ENCODE measurements at regions not wholly inside any gene's neighbourhood (a gene's known extent, or its start where the extent isn't known, plus 50 kb on each side); places are given as distances from the start of the nearest gene placed in this dataset.
A peak's percentile ranks its signal among the peaks of the same experiment; 100 is the strongest.

DNA sequence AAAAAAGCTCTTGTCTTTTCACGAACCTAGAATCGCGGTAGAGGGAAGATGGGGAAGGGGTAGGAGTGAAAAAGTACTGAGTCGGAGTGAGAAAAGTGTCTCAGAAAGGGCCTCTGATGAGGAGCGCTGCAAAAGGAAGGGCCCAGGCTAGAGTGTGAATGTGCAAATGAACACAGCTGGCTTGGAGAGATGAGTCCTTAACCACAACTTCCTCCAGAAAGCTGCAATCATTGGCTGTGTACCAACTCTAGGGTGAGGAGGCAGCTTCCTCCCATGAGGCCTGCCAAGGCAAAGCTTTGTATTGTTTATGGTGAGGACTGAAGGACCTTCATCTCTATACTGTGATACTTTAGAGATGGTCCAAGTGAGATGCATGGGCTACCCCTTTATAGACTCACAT is 566.9 kb upstream of the ANO5 start:
- no peaks in the 10 kb centered on the region for H3K36me3 ChIP-seq (ENCODE audit: control insufficient read depth in 2 of 2, insufficient read depth in 2 of 2, low read length in 1 of 2)
- DNase-seq (ENCODE audit: low read depth in 6 of 9, low spot score in 9 of 9), result peak in 2 of 9 donors; percentile 0 to 5
- no peak overlapping the region for H3K4me3 ChIP-seq (ENCODE audit: low read length in 2 of 2)
- no peaks in the 10 kb centered on the region for H3K27me3 ChIP-seq (ENCODE audit: control insufficient read depth in 2 of 2, insufficient read depth in 1 of 2, low read length in 1 of 2)
- peaks cover 0 to 3% of the 10 kb centered on the region in 2 donors for H3K9me3 ChIP-seq (ENCODE audit: control insufficient read depth in 2 of 2, insufficient read depth in 1 of 2, low read length in 1 of 2)
- H3K27ac ChIP-seq (ENCODE audit: low read depth in 1 of 2, low read length in 1 of 2), result no peak overlapping the region
- 23% methylated on average over 5 of the region's 5 CpGs for WGBS
- H3K4me1 ChIP-seq (ENCODE audit: control insufficient read depth in 2 of 2, insufficient read depth in 2 of 2, low read length in 2 of 2), result no peaks in the 10 kb centered on the region

DNA sequence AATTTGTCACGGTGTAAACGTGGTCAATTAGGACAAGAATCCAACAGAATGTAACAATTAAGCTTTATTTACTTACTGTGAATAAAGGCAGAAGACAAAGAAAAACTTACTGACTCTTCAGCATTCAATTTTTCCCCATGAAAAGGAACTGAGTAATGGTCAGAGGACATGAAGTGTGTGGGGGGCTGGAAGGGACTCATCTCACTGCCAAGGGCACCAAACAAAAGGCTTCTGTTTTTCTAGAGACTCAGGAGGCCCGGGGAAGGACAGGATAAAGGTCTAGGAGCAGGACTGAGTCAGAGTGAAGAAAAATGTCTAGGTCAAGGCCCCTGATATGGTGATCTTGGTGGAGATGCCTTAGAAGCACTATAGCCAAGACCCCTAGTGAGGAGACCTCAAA is 564.2 kb upstream of the ANO5 start:
- Histone ChIP-seq H3K4me3 (ENCODE audit: low read length in 2 of 2) (no peak overlapping the region), H3K27me3 (ENCODE audit: control insufficient read depth in 2 of 2, insufficient read depth in 1 of 2, low read length in 1 of 2) (no peaks in the 10 kb centered on the region), H3K4me1 (ENCODE audit: control insufficient read depth in 2 of 2, insufficient read depth in 2 of 2, low read length in 2 of 2) (no peaks in the 10 kb centered on the region), H3K27ac (ENCODE audit: low read depth in 1 of 2, low read length in 1 of 2) (no peak overlapping the region), H3K9me3 (ENCODE audit: control insufficient read depth in 2 of 2, insufficient read depth in 1 of 2, low read length in 1 of 2) (peaks cover 0 to 3% of the 10 kb centered on the region in 2 donors), H3K36me3 (ENCODE audit: control insufficient read depth in 2 of 2, insufficient read depth in 2 of 2, low read length in 1 of 2) (no peaks in the 10 kb centered on the region)
- no peak for DNase-seq (ENCODE audit: low read depth in 6 of 9, low spot score in 9 of 9)
- WGBS, result 94% methylated on average over 3 of the region's 3 CpGs

DNA sequence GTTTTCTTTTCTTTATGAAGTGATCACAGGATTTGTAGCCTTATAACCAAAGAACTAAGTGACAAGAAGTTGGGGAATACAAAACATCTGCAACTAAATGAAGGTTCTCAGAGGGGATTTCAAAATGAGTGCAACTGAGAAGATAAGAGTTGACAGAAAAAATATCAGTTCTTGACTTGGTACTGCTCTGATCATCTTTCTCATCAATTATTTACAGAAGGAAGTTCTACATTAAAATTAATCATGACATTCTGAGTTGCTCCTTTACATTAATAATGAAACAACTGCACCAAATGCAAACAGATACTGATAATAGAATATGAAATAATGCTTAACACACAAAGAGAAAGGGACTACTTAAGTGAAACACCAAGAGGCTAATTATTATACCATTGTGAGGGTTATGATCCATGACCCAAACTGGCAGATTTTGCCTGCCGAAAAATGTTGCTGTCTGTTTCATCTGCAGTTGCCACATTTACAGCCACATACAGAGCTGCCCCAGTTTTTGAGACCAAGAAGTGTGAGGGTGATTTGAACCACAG is 561.9 kb upstream of the ANO5 start:
- DNase-seq (ENCODE audit: low read depth in 6 of 9, low spot score in 9 of 9), result no peak
- Histone ChIP-seq H3K4me1 (ENCODE audit: control insufficient read depth in 2 of 2, insufficient read depth in 2 of 2, low read length in 2 of 2) (no peaks in the 10 kb centered on the region), H3K27ac (ENCODE audit: low read depth in 1 of 2, low read length in 1 of 2) (no peak overlapping the region), H3K4me3 (ENCODE audit: low read length in 2 of 2) (no peak overlapping the region), H3K27me3 (ENCODE audit: control insufficient read depth in 2 of 2, insufficient read depth in 1 of 2, low read length in 1 of 2) (no peaks in the 10 kb centered on the region), H3K36me3 (ENCODE audit: control insufficient read depth in 2 of 2, insufficient read depth in 2 of 2, low read length in 1 of 2) (no peaks in the 10 kb centered on the region), H3K9me3 (ENCODE audit: control insufficient read depth in 2 of 2, insufficient read depth in 1 of 2, low read length in 1 of 2) (peaks cover 0 to 3% of the 10 kb centered on the region in 2 donors)
- WGBS, result 91% methylated on average over 1 of the region's 1 CpG

DNA sequence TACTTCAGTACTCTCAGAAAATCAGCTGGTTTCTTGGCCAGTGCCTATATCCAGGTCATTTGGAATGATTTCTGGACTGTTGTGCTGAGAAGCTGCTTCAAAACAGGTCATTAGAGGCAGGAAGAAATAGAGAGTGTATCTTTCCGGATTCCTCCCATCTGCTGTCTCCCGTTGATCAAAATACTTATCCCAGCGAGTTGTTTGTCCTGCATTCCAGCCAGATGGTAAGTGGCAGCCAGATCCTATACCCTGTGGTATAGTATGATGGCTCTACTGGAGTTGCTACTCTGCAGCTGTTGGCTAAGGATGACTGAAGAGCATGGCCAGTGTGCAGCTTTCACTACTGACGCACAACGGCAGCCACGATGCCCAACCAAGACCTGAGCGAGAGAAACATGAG is 560.9 kb upstream of the ANO5 start:
- Histone ChIP-seq H3K27ac (ENCODE audit: low read depth in 1 of 2, low read length in 1 of 2) (no peak overlapping the region), H3K4me3 (ENCODE audit: low read length in 2 of 2) (no peak overlapping the region)
- DNase-seq (ENCODE audit: low read depth in 6 of 9, low spot score in 9 of 9), result no peak

DNA sequence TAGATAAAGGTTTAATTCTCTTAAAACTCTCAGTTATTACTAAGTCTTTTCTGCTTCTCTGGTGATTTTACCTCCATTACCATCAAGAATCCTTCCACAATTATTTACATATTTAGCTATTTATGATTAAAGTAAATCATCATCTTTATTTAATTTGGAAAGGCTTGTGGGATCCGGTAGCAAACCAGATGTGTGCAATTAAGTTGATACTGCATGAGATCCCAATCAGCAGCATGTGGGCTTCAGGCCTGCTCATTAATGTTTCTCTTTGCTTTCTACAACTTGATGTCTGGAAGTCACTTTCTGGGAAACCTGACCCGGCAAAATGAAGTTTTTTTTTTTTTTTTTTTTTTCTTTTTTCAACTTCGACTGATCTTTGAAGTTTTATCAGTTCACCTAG is 558.4 kb upstream of the ANO5 start:
- no peak overlapping the region for H3K27ac ChIP-seq (ENCODE audit: low read depth in 1 of 2, low read length in 1 of 2)
- no peaks in the 10 kb centered on the region for H3K27me3 ChIP-seq (ENCODE audit: control insufficient read depth in 2 of 2, insufficient read depth in 1 of 2, low read length in 1 of 2)
- no peaks in the 10 kb centered on the region for H3K4me1 ChIP-seq (ENCODE audit: control insufficient read depth in 2 of 2, insufficient read depth in 2 of 2, low read length in 2 of 2)
- H3K4me3 ChIP-seq (ENCODE audit: low read length in 2 of 2), result no peak overlapping the region
- 86% methylated on average over 3 of the region's 3 CpGs for WGBS
- DNase-seq (ENCODE audit: low read depth in 6 of 9, low spot score in 9 of 9), result no peak
- H3K9me3 ChIP-seq (ENCODE audit: control insufficient read depth in 2 of 2, insufficient read depth in 1 of 2, low read length in 1 of 2), result no peaks in the 10 kb centered on the region
- no peaks in the 10 kb centered on the region for H3K36me3 ChIP-seq (ENCODE audit: control insufficient read depth in 2 of 2, insufficient read depth in 2 of 2, low read length in 1 of 2)

More for the DNA sequence above, 560.9 kb upstream of the ANO5 start:
- 90% methylated on average over 7 of the region's 7 CpGs for WGBS
- Histone ChIP-seq H3K36me3 (ENCODE audit: control insufficient read depth in 2 of 2, insufficient read depth in 2 of 2, low read length in 1 of 2) (no peaks in the 10 kb centered on the region), H3K9me3 (ENCODE audit: control insufficient read depth in 2 of 2, insufficient read depth in 1 of 2, low read length in 1 of 2) (peaks cover 0 to 3% of the 10 kb centered on the region in 2 donors), H3K27me3 (ENCODE audit: control insufficient read depth in 2 of 2, insufficient read depth in 1 of 2, low read length in 1 of 2) (no peaks in the 10 kb centered on the region), H3K4me1 (ENCODE audit: control insufficient read depth in 2 of 2, insufficient read depth in 2 of 2, low read length in 2 of 2) (no peaks in the 10 kb centered on the region)

DNA sequence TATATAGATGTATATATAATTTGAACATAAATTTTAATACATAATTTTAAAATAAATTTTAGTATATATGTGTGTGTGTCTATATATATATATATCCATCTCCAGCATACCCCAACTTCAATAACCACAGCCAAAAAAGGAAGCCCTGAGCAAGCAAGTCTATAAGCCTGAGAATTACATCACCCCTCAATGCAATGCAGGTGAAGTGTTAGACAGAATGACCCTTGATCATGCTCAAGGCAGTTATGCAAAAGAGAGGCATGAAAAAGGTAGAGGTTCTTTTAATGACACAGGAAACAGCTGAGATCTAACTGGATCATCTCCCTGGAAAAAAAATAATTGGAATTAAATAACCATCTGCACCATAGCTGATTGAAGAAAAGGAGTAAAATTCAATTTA is 557.9 kb upstream of the ANO5 start:
- Histone ChIP-seq H3K27me3 (ENCODE audit: control insufficient read depth in 2 of 2, insufficient read depth in 1 of 2, low read length in 1 of 2) (no peaks in the 10 kb centered on the region), H3K4me3 (ENCODE audit: low read length in 2 of 2) (no peak overlapping the region), H3K27ac (ENCODE audit: low read depth in 1 of 2, low read length in 1 of 2) (no peak overlapping the region), H3K4me1 (ENCODE audit: control insufficient read depth in 2 of 2, insufficient read depth in 2 of 2, low read length in 2 of 2) (no peaks in the 10 kb centered on the region), H3K36me3 (ENCODE audit: control insufficient read depth in 2 of 2, insufficient read depth in 2 of 2, low read length in 1 of 2) (no peaks in the 10 kb centered on the region), H3K9me3 (ENCODE audit: control insufficient read depth in 2 of 2, insufficient read depth in 1 of 2, low read length in 1 of 2) (no peaks in the 10 kb centered on the region)
- no peak for DNase-seq (ENCODE audit: low read depth in 6 of 9, low spot score in 9 of 9)

DNA sequence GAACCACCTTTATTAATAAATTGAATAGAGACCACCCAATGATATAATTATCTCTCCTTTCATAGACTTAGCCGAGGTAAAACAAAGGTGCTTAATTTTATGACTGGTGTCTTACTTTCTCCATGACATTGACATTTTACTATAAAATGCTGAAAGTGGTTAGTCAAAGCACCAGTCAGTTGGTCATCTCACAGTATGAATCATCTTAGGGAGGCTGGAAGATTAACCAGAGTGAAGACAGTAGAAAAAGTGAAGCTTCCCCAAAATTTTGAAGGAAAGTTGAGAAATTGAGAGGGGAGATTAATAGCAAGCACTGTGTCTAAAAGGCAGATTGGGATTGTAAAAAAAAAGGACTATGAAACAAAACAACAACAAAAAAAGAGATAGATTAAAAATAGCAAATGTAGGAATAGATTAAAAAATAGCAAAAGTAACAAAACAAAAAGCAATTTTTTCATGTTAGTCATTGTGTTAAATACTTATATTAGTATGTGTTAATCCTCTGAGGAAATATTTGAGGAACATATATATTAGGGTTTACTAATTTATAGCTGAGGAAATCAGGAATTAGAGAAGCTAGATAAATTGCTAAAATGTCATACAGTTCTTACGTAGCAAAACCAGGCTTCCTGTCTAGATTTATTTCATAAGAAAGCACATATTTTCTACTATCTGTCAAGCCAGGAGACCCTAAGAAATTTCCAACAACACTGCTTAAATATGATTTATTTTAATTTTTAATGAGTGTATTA is 557.3 kb upstream of the ANO5 start:
- WGBS, result 66% methylated on average over 2 of the region's 2 CpGs
- DNase-seq (ENCODE audit: low read depth in 6 of 9, low spot score in 9 of 9), result no peak
- no peak overlapping the region for H3K27ac ChIP-seq (ENCODE audit: low read depth in 1 of 2, low read length in 1 of 2)
- H3K27me3 ChIP-seq (ENCODE audit: control insufficient read depth in 2 of 2, insufficient read depth in 1 of 2, low read length in 1 of 2), result no peaks in the 10 kb centered on the region
- no peaks in the 10 kb centered on the region for H3K4me1 ChIP-seq (ENCODE audit: control insufficient read depth in 2 of 2, insufficient read depth in 2 of 2, low read length in 2 of 2)
- no peaks in the 10 kb centered on the region for H3K9me3 ChIP-seq (ENCODE audit: control insufficient read depth in 2 of 2, insufficient read depth in 1 of 2, low read length in 1 of 2)
- H3K4me3 ChIP-seq (ENCODE audit: low read length in 2 of 2), result no peak overlapping the region
- no peaks in the 10 kb centered on the region for H3K36me3 ChIP-seq (ENCODE audit: control insufficient read depth in 2 of 2, insufficient read depth in 2 of 2, low read length in 1 of 2)

DNA sequence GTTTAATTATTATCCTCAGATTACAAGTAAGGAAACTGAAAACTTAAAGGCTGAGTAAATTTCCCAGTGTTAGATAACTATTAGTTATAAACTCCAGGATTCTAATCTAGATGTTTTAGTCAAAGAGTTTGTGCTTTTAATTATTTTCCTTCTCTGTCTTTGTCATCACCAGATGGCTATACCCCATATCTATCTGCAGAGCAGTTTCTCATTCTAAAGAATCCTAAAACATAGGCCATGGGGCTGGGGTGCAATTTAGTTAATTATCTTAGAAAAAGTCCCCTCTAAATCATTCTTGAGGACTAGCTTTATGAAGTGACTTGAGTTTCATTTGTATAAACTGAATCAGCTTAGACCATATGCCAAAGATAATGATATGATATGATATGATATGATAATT is 556.3 kb upstream of the ANO5 start:
- no peak overlapping the region for H3K4me3 ChIP-seq (ENCODE audit: low read length in 2 of 2)
- DNase-seq (ENCODE audit: low read depth in 6 of 9, low spot score in 9 of 9), result no peak
- H3K9me3 ChIP-seq (ENCODE audit: control insufficient read depth in 2 of 2, insufficient read depth in 1 of 2, low read length in 1 of 2), result no peaks in the 10 kb centered on the region
- no peak overlapping the region for H3K27ac ChIP-seq (ENCODE audit: low read depth in 1 of 2, low read length in 1 of 2)
- H3K36me3 ChIP-seq (ENCODE audit: control insufficient read depth in 2 of 2, insufficient read depth in 2 of 2, low read length in 1 of 2), result no peaks in the 10 kb centered on the region
- H3K27me3 ChIP-seq (ENCODE audit: control insufficient read depth in 2 of 2, insufficient read depth in 1 of 2, low read length in 1 of 2), result no peaks in the 10 kb centered on the region
- H3K4me1 ChIP-seq (ENCODE audit: control insufficient read depth in 2 of 2, insufficient read depth in 2 of 2, low read length in 2 of 2), result no peaks in the 10 kb centered on the region

DNA sequence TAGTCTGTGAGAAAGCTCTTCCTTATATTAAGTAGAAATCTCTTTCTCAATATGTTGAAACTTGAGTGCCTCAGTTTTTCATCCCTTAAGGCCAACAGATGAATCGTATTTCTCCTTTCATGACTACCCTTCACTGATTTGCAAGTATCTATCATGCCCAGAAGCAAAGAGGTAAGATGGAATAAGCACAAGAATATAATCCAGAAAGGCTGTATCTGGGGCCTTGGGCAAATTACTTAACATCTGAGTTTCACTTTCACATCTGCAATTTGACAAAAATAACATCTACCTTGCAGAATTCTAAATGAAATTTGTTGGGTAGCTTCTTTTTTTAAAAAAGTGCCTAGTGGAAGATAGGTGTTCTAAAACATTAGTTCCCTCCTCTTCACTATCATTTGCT is 552.4 kb upstream of the ANO5 start:
- no peaks in the 10 kb centered on the region for H3K4me1 ChIP-seq (ENCODE audit: control insufficient read depth in 2 of 2, insufficient read depth in 2 of 2, low read length in 2 of 2)
- no peak overlapping the region for H3K4me3 ChIP-seq (ENCODE audit: low read length in 2 of 2)
- no peaks in the 10 kb centered on the region for H3K36me3 ChIP-seq (ENCODE audit: control insufficient read depth in 2 of 2, insufficient read depth in 2 of 2, low read length in 1 of 2)
- 68% methylated on average over 1 of the region's 1 CpG for WGBS
- H3K27ac ChIP-seq (ENCODE audit: low read depth in 1 of 2, low read length in 1 of 2), result no peak overlapping the region
- DNase-seq (ENCODE audit: low read depth in 6 of 9, low spot score in 9 of 9), result no peak
- H3K9me3 ChIP-seq (ENCODE audit: control insufficient read depth in 2 of 2, insufficient read depth in 1 of 2, low read length in 1 of 2), result no peaks in the 10 kb centered on the region
- H3K27me3 ChIP-seq (ENCODE audit: control insufficient read depth in 2 of 2, insufficient read depth in 1 of 2, low read length in 1 of 2), result no peaks in the 10 kb centered on the region
